HG02588 (cell line): ENCODE measurements at regions not wholly inside any gene's neighbourhood (a gene's known extent, or its start where the extent isn't known, plus 50 kb on each side); places are given as distances from the start of the nearest gene placed in this dataset.
"Not testable (repeated sequence)": the region's sequence is repeated elsewhere in the genome, so short reads cannot be mapped to it uniquely, and the experiment has no call there.

ENCODE experiments used
- ATAC-seq: cut with Tn5 transposase; IDR thresholded peaks from one replicate; pipeline ENCODE4 v1.9.1; 2021; ENCODE audit warnings: mild to moderate bottlenecking, moderate library complexity; ENCODE audit not compliant: unreplicated experiment

DNA sequence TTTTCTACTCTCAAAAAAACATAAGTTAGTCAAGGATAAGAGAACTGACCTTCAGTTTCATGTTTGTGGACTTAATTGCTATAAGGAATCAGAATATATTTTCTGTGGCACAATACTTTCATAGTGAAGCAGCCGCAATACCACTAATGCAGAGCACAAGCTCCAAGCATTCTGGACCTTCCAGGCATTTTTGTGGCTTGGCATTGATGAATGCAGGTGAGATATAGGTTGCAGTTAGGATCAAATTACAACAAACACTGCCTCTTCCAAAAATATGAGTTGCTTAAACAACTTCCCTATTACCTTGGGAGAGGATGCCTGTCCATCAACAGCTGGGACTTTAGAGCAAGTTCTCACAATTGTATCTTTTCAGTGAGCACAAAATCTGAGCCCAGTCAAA, 162.8 kb upstream of the RSPO3 start:
- ATAC-seq, result no peak

DNA sequence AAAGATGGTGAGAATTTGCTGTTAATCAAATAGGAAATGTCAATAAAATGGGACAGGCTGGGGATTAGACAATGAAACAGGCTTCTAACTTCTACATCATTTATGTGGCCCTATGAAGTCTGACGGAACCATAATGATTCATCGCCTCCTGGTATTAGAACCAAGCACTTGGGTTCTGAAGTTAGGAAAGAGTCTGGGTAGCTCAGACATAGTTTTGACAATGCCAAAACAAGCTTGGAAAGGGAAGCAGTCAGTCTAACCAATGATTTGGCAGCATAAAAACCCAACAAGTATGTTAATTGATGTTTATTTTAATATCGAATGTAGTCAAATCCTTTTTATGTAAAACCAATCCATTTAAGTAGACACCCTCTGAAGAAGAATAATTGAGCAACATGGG, 160.8 kb upstream of the RSPO3 start:
- ATAC-seq, result no peak

DNA sequence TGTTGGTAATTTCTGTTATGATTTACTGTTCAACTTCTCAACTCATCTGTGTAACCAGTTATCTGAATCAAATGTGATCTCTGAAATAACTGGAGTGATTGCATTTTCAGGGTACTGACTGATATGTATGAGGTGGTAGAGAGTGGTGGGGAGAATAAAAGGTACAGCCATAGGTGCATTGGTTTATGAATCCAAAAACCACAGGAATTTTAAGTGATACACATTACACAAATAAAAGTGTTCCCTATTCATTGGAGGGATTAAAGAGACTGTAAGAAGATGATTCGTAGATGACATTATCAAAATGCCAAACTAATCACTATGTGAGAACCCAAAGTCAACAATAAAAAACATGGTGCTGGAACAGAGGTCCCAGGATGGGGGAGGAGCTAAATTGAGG, 158.7 kb upstream of the RSPO3 start:
- ATAC-seq, result no peak

DNA sequence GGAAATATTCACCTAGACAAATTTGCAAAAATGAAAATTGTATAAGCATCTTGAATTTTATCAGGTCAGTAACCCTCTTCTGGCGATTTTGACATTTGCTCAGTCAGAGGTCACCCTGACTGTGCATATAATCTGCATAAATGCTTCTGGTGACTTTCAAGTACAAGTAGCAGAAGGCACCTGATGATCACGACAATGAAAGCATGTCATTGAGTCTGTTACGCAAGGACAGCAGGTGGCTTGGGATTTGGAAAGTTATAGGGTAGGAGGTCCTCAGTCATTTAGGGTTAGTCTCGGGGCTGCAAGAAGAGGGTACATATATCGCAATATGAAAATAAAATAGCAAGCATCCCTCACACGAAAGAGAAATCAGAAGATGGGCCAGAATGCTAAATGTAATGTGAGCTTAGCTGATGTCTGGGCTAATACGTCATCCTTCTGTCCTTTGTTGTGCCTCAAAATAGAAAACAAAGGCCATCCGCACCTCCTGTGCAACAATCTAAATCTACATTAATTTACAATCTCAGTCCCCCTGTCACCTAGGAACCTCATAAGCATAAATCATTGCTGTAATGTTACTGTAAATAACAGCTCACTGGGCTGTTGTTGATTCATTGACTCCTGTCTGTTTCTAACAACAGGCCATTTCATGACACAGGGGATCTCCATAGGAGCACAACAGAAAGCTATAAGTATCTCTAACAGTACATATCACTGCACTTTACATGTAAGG, 155.2 kb upstream of the RSPO3 start:
- ATAC-seq, result no peak

DNA sequence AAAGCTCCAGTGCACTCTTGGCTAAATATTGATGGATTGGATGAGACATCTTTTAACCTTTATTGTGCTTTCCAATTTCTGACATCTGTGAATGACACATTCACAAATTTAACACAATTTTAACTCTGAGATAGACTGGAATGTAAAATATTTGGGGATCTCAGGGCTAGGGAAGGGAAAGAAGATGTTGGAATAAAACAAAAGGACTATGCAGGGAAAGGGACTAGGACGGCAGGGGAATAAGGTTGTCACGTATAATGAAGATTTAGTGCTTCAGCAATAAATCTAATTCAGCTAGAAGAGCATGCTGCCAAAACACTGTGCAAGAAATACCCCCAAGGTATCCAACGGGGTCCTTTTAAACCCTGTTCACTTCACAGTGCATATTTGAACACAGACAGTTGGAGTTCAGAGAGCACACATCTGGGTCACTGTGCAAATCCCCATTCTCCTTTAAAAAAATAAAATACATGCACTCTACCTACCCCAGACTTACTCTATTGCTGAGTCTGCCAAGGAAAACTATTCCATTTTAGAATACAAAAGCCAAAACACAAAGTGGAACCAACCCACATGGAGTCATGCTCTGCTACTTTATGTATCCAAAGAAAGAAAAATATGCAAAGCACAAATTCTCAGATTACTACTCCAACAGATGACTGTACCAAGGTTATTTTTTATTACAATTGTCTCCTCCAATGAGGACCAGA, 151.0 kb upstream of the RSPO3 start:
- no peak for ATAC-seq

DNA sequence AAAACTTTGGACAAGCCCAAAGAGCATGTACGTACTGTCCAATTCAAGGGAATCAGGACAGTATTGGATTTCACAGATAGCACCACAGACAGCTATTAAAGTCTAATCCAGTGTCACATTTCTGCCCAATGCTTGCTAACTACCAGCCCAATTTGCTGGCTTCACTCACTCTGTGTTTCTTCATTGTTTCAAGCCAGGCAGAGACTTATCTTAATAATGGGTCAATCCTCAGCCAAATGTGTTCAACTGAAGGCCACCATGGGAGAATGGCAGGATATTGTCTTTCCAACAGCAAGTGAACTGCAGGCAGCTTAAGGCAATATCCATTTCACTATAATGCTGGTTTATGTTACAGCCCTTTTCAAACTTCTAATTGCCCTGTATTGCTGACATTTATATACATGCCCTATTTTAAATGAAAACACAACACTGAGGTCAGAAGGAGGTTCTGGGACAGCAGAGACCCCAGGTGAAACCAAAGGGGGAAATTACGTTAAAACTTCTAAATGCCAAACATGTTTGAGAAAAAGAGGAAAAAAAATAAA, 142.1 kb upstream of the RSPO3 start:
- ATAC-seq, result no peak

DNA sequence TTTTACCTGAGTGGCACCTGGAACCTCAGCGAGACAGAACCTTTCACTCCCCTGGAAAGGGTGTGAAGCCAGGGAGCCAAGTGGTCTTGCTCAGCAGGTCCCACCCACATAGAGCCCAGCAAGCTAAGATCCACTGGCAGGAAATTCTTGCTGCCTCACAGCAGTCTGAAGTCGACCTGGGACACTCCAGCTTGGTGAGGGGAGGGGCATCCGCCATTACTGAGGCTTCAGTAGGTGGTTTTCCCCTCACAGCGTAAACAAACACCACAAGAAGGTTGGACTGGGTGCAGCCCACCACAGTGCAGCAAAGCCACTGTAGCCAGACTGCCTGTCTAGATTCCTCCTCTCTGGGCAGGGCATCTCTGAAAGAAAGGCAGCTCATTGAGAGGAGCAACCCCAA, 134.7 kb upstream of the RSPO3 start:
- ATAC-seq, result no peak

DNA sequence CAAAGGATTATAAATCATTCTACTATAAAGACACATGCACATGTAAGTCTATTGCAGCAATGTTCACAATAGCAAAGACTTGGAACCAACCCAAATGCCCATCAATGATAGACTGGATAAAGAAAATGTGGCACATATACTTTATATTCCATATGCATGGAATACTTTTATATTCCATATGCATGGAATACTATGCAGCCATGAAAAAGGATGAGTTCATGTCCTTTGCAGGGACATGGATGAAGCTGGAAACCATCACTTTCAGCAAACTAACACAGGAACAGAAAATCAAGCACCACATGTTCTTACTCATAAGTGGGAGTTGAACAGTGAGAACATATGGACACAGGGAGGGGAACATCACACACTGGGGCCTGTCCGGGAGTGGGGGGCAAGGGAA, 130.3 kb upstream of the RSPO3 start:
- not testable (repeated sequence) for ATAC-seq

DNA sequence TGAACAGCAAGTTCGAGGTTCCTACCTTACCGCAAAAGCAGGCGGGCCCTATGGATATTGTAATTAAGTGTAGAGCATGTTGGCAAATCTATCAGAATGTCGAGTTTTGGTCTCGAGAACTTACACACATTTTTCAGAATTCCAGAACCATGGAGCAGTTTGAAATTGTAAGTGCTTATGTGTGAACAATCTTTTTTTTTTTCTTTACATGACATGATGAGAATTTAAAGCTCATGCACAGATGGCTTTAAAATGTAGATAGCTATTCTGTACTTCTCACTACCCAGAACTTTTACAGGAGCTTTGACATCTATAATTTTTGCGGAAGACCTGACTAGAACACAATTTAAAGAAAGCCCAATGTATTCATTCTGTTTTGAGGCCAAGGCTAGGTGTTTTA, 117.8 kb upstream of the RSPO3 start:
- ATAC-seq, result no peak

DNA sequence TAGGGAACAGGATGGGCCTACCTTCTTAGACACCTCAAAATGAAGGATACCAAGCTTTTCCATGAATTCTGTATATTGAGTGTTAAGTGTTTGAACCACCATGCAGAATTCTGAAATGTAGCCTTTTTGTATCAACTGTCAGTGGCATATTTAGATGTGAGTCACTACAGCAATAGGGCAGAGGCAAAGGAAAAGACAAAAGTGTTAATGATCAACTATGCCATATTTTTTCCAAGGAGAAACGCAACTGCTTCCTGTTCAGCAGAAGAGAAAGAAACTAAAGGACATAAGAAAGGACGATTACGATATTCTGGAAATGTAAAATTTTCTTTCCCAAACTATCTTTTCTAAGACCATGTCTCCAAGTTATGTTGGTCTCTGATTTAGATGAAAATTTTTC, 104.6 kb upstream of the RSPO3 start:
- no peak for ATAC-seq

DNA sequence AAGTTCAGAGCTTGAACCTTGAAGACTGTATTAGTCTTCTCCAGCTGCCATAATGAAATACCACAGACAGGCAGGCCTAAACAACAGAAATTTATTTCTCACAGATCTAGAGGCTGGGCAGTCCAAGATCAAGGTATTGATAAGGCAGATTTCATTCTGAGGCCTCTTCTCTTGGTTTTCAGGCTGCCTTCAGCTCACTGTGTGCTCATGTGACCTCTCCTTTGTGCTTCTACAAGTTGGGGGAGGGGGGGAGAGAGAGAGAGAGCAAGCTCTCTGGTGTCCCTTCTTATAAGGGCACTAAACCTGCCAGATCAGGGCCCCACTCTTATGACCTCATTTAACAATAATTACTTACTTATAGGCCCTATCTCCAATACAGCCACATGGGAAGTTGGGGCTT, 102.6 kb upstream of the RSPO3 start:
- ATAC-seq, result no peak

DNA sequence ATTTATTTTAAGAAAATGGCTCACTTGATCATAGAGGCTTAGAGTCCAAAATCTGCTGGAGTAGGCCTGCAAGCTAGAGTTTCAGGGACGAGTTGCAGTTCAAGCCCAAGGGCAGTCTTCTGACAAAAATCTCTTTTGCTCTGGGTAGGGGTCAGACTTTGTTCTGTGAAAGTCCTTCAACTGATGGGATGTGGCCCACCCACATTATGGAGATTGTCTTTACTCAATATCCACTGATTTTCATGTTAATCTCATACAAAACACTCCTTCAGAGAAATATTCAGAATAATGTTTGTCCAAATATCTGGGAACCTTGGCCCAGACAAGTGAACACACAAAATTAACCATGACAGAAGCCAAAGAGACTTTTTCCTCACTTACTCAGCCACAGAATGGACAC, 98.6 kb upstream of the RSPO3 start:
- no peak for ATAC-seq

DNA sequence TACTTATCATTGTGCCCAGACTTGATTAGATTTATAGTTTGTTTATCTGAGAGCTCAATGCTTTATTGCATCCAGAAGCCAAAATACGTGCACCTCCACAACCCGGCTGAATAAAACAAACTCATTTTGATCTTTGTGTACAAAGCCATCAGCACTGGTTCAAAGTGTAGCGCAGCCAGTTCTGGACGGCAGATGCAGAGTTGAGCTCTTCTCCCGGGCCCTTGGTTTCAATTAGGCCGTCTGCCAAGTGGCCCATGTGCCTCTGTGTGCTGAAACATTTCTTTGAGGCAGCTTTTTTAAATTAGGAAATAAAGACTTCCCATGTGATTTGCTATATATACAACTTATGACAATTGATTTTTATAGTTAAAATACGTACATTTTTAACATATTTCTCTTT, 96.2 kb upstream of the RSPO3 start:
- no peak for ATAC-seq

DNA sequence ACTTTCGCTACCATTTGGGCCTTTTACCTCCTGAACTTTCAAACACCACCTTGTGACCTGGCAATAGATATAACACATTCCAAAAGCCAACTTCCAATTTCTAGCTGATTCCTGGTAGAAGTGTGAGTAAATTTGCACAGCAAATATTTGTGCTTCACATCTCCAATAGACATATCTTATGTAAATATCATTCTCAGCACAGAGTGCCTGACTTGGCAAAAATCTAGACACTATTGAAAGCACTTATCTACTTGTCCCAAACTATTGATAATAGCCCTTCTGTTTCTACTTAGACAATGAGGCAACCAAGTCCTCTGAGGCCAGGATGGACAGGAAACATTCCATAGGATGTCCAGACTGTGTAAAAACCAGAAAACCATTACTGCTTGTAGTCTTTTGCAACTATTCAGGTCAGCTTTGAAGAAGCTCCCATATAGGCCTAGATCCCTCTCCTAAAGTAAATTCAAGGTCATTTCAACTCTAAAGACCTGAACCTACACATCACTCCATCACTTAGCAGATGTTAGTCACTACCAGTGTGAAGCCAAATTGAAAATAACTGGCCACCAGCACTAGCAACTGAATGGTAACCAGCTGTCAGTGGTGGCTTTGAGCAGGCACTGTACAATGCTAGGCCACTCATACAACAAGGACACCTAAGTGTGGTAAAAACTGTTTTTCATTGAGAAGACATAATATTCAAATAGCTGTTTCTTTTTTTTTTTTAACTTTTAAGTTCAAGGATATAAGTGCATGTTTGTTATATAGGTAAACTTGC, 95.3 kb upstream of the RSPO3 start:
- no peak for ATAC-seq

DNA sequence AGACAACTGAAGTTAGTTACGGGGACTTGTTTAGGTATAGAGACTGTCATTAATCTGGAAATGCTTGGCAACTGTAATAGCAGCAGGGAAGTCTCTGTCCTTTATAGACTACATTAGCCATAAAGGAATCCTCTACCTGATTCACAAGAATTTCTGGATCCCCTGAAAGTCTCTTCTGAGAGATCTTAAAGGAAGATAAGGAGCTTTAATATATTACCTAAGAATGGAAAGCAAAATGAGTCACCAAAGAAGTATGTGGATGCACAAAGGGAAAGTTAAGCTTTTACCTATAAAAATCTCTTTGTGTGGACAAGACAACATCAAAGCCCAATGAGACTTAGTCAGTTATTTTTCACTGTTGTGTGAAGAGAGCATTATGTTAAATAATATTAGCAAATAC, 92.2 kb upstream of the RSPO3 start:
- ATAC-seq, result no peak

DNA sequence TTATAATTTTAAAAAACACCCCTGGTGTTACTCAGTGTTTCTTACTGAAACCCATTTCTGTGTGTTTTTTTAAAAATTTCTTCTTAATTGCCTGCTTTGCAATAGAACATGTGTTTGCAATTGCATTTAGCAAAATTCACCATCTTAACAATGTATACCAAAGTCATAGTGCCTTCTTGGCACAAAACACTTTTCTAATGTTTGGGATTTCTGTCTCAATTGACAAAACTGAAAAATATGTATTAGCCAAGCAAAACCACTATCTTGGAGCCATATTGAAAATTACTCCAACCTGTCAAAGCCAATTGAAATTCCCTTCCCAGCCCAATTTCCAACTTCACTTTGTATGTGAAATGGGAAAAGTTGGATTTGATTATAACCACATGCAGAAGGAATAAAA, 88.4 kb upstream of the RSPO3 start:
- ATAC-seq, result no peak

DNA sequence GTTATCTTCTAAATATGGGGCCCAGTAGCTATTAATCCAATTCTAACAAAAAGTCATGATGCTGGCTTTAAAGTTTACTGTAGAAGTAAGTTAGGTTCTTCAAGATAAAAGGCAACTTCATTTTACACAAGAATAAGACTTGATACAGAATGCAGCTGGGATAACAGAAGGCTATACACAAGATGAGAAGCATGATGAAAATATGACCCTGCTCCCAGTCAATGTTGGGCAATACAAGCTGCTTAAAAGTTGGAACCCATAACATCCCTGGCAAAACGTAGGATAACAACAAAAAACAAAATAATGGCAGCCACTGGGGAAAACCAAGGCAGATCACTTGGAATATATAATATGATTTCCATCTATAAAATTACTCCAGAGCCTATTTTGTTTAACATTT, 87.6 kb upstream of the RSPO3 start:
- ATAC-seq, result no peak

DNA sequence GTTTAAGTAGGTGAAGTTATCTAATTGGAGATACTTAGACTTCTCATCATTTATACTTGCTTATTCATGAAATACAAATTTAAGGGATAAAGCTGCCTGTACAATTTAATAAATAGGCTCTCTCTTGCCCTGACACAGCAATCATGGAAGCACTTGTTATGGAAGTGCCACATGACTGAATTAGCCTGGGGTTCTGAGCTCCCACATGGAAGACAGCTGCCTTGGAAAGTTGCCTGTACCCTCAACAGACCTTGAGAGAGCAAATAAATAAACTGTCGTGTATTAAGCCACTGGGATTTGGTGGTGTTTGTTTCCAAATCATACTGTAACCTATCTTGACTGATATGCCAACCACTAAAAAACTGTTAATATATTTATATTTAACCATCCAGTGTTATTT, 87.0 kb upstream of the RSPO3 start:
- ATAC-seq, result no peak

DNA sequence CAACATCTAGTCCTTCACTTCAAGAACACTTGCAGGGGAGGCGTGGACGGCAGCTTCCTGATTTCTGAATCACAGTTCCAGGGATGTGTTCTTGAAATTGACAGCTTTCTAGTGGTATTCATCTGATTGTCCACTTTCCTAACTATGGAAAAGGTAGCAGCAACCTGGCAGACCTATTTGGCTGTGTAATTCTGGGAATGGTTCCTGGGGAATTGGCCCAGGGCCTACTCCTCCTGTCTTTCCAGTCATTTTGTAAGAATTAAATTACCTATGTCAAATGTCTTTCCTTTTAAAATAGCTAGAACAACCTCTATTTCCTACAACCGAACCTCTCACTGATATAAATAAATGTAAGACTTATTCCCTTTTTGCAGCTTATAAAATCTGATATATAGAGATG, 85.5 kb upstream of the RSPO3 start:
- no peak for ATAC-seq

DNA sequence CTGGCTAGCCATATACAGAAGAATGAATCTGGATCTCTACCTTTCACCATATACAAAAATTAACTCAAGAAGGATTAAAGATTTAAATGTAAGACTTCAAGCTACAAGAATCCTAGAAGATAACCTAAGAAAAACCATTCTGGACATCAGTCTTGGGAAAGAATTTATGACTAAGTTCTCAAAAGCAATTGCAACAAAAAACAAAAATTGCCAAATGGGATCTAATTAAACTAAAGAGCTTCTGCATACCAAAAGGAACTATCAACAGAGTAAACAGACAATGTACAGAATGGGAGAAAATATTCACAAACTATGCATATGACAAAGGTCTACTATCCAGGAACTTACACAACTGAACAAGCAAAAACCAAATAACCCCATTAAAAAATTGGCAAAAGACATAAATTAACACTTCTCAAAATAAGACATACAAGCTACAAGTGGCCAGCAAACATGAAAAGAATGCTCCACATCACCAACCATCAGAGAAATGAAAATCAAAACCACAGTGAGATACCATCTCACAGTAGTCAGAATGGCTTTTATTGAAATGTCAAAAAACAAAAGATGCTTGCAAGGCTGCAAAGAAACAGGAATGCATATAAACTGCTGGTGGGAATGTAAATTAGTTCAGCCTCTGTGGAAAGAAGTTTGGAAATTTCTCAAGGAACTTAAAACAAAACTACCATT, 66.8 kb upstream of the RSPO3 start:
- no peak for ATAC-seq
